ENCODE measurements at regions not wholly inside any gene's neighbourhood (a gene's known extent, or its start where the extent isn't known, plus 50 kb on each side); places are given as distances from the start of the nearest gene placed in this dataset.

DNA sequence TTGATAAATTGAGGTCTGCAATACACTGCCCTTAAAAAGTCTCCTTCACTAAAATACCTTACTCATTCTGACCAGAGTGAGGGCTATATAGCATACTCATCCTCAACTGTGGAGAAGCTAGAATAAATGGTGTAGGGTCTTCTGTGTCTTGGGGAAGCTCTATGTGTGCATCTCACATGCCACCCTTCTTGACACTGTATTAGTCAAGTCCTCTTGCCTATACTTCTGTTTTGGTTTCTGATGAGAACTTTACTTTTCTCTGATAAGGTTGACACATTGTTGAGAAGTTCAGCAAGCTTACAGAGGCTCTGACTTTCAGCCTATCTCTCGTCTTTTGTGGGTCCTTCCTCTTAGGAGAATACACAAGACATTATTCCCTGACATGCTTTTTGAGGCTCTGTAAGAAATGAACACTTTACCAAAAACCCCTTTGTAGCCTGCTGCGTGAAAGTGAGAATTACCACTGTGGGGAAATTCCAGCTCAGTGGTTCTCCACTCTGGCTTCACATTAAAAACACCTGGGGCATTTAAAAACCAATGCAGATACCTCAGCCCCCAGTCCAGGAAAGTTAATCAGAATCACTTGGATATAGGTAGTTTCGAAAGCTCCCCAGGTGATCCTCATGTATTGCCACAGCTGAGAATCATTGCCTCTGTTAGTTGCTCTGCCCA is 372.1 kb upstream of the HS3ST5 start:
- Histone ChIP-seq H3K9me3 (ENCODE audit: control insufficient read depth, low read length) (no peaks in the 10 kb centered on the region), H3K4me3 (ENCODE audit: low read length in 2 of 2) (no peak overlapping the region), H3K4me1 (ENCODE audit: control insufficient read depth in 1 of 2, insufficient read depth in 2 of 2, low read length in 2 of 2) (no peaks in the 10 kb centered on the region), H3K27me3 (ENCODE audit: control insufficient read depth in 1 of 2, insufficient read depth in 2 of 2, low read length in 1 of 2) (no peaks in the 10 kb centered on the region), H3K27ac (ENCODE audit: low read depth in 1 of 2, low read length in 2 of 2) (no peak overlapping the region), H3K36me3 (ENCODE audit: control insufficient read depth in 1 of 2, insufficient read depth in 2 of 2, low read length in 1 of 2) (no peaks in the 10 kb centered on the region)
- 68 to 71% methylated on average over 3 of the region's 3 CpGs for WGBS, 2 donors
- no peak for ATAC-seq (ENCODE audit: low FRiP score)
- intact Hi-C loops (cut with DNase I) = no loop called here
- no peak for DNase-seq

- DNase-seq (no peak), ATAC-seq (ENCODE audit: low FRiP score) (no peak)
- H3K36me3 ChIP-seq (ENCODE audit: control insufficient read depth in 1 of 2, insufficient read depth in 2 of 2, low read length in 1 of 2) = no peaks in the 10 kb centered on the region
- H3K27ac ChIP-seq (ENCODE audit: low read depth in 1 of 2, low read length in 2 of 2) = no peak overlapping the region
- H3K4me1 ChIP-seq (ENCODE audit: control insufficient read depth in 1 of 2, insufficient read depth in 2 of 2, low read length in 2 of 2) = no peaks in the 10 kb centered on the region
- no peaks in the 10 kb centered on the region for H3K9me3 ChIP-seq (ENCODE audit: control insufficient read depth, low read length)
- no peaks in the 10 kb centered on the region for H3K27me3 ChIP-seq (ENCODE audit: control insufficient read depth in 1 of 2, insufficient read depth in 2 of 2, low read length in 1 of 2)
- intact Hi-C loops (cut with DNase I) = no loop called here
- 71 to 72% methylated on average over 2 of the region's 2 CpGs for WGBS, 2 donors
- H3K4me3 ChIP-seq (ENCODE audit: low read length in 2 of 2) = no peak overlapping the region
Measured at GRCh38 chr6:114713690-114714089, 370.9 kb upstream of the HS3ST5 start.

DNA sequence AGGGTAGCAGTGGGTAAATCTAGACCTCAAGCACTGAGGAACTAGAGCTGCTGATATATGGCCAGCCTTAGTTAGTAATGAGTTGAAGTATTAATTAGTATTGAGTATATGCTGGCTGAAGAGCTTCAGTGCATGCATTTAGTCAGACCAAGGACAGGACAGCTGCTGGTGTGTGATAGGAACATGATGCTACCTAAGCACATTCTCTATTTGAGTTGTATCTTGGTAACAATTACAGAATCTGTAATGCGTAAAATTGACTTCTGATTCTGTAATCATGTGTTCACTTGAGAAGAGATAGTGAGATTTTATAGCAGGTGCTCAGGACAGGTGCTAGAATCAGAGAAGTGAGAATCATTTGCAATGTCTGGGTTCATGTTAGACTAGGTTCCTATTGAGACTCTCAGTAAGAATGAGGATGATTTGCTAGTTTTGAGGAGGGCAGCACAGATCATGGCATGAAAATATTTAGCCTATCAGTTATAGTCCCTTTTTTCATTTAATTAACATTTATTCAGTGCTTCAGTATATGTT is 369.4 kb upstream of the HS3ST5 start:
- no peaks in the 10 kb centered on the region for H3K4me1 ChIP-seq (ENCODE audit: control insufficient read depth in 1 of 2, insufficient read depth in 2 of 2, low read length in 2 of 2)
- H3K36me3 ChIP-seq (ENCODE audit: control insufficient read depth in 1 of 2, insufficient read depth in 2 of 2, low read length in 1 of 2) = no peaks in the 10 kb centered on the region
- intact Hi-C loops (cut with DNase I) = no loop called here
- no peak overlapping the region for H3K4me3 ChIP-seq (ENCODE audit: low read length in 2 of 2)
- DNase-seq (no peak), ATAC-seq (ENCODE audit: low FRiP score) (no peak)
- peaks cover 2% of the 10 kb centered on the region for H3K9me3 ChIP-seq (ENCODE audit: control insufficient read depth, low read length)
- no peaks in the 10 kb centered on the region for H3K27me3 ChIP-seq (ENCODE audit: control insufficient read depth in 1 of 2, insufficient read depth in 2 of 2, low read length in 1 of 2)
- WGBS, 2 donors = 98 to 100% methylated on average over 1 of the region's 1 CpG
- H3K27ac ChIP-seq (ENCODE audit: low read depth in 1 of 2, low read length in 2 of 2) = no peak overlapping the region

- Histone ChIP-seq H3K36me3 (ENCODE audit: control insufficient read depth in 1 of 2, insufficient read depth in 2 of 2, low read length in 1 of 2) (no peaks in the 10 kb centered on the region), H3K4me1 (ENCODE audit: control insufficient read depth in 1 of 2, insufficient read depth in 2 of 2, low read length in 2 of 2) (no peaks in the 10 kb centered on the region), H3K4me3 (ENCODE audit: low read length in 2 of 2) (no peak overlapping the region), H3K9me3 (ENCODE audit: control insufficient read depth, low read length) (peaks cover 2% of the 10 kb centered on the region), H3K27ac (ENCODE audit: low read depth in 1 of 2, low read length in 2 of 2) (no peak overlapping the region), H3K27me3 (ENCODE audit: control insufficient read depth in 1 of 2, insufficient read depth in 2 of 2, low read length in 1 of 2) (no peaks in the 10 kb centered on the region)
- WGBS, 2 donors = 14 to 16% methylated on average over 5 of the region's 5 CpGs
- ATAC-seq (ENCODE audit: low FRiP score) (no peak), DNase-seq (no peak)
- intact Hi-C loops (cut with DNase I) = no loop called here
Measured at GRCh38 chr6:114707081-114707620, 364.3 kb upstream of the HS3ST5 start.

GRCh38 chr6:114690625-114691024 is 347.8 kb upstream of the HS3ST5 start:
- Histone ChIP-seq H3K27ac (ENCODE audit: low read depth in 1 of 2, low read length in 2 of 2) (no peak overlapping the region), H3K4me1 (ENCODE audit: control insufficient read depth in 1 of 2, insufficient read depth in 2 of 2, low read length in 2 of 2) (no peaks in the 10 kb centered on the region), H3K4me3 (ENCODE audit: low read length in 2 of 2) (no peak overlapping the region), H3K36me3 (ENCODE audit: control insufficient read depth in 1 of 2, insufficient read depth in 2 of 2, low read length in 1 of 2) (no peaks in the 10 kb centered on the region), H3K27me3 (ENCODE audit: control insufficient read depth in 1 of 2, insufficient read depth in 2 of 2, low read length in 1 of 2) (no peaks in the 10 kb centered on the region), H3K9me3 (ENCODE audit: control insufficient read depth, low read length) (no peaks in the 10 kb centered on the region)
- DNase-seq = no peak
- WGBS, 2 donors = 87 to 91% methylated on average over 4 of the region's 4 CpGs
- no peak for ATAC-seq (ENCODE audit: low FRiP score)
- intact Hi-C loops (cut with DNase I) = no loop called here

DNA sequence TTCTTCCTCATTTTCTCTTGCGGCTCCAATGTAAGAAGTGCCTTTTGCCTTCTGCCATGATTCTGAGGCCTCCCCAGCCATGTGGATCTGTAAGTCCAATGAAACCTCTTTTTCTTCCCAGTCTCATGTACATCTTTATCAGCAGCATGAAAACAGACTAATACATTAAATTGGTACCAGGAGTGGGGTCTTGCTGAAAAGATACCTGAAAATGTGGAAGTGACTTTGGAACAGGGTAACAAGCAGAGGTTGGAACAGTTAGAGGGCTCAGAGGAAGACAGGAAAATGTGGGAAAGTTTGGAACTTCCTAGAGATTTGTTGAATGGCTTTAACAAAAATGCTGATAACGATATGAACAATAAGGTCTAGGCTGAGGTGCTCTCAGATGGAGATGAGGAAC is 316.7 kb upstream of the HS3ST5 start:
- no peaks in the 10 kb centered on the region for H3K36me3 ChIP-seq (ENCODE audit: control insufficient read depth in 1 of 2, insufficient read depth in 2 of 2, low read length in 1 of 2)
- no peaks in the 10 kb centered on the region for H3K4me1 ChIP-seq (ENCODE audit: control insufficient read depth in 1 of 2, insufficient read depth in 2 of 2, low read length in 2 of 2)
- no peak overlapping the region for H3K4me3 ChIP-seq (ENCODE audit: low read length in 2 of 2)
- H3K27ac ChIP-seq (ENCODE audit: low read depth in 1 of 2, low read length in 2 of 2) = no peak overlapping the region
- 92 to 98% methylated on average over 2 of the region's 2 CpGs for WGBS, 2 donors
- DNase-seq (no peak), ATAC-seq (ENCODE audit: low FRiP score) (no peak)
- H3K27me3 ChIP-seq (ENCODE audit: control insufficient read depth in 1 of 2, insufficient read depth in 2 of 2, low read length in 1 of 2) = no peaks in the 10 kb centered on the region
- intact Hi-C loops (cut with DNase I) = no loop called here
- peaks cover 3% of the 10 kb centered on the region for H3K9me3 ChIP-seq (ENCODE audit: control insufficient read depth, low read length)

- no peak overlapping the region for H3K4me3 ChIP-seq (ENCODE audit: low read length in 2 of 2)
- H3K36me3 ChIP-seq (ENCODE audit: control insufficient read depth in 1 of 2, insufficient read depth in 2 of 2, low read length in 1 of 2) = no peaks in the 10 kb centered on the region
- H3K27me3 ChIP-seq (ENCODE audit: control insufficient read depth in 1 of 2, insufficient read depth in 2 of 2, low read length in 1 of 2) = no peaks in the 10 kb centered on the region
- H3K9me3 ChIP-seq (ENCODE audit: control insufficient read depth, low read length) = no peaks in the 10 kb centered on the region
- intact Hi-C loops (cut with DNase I) = no loop called here
- H3K4me1 ChIP-seq (ENCODE audit: control insufficient read depth in 1 of 2, insufficient read depth in 2 of 2, low read length in 2 of 2) = no peaks in the 10 kb centered on the region
- H3K27ac ChIP-seq (ENCODE audit: low read depth in 1 of 2, low read length in 2 of 2) = no peak overlapping the region
- ATAC-seq (ENCODE audit: low FRiP score) = no peak
- no peak for DNase-seq
- 22 to 23% methylated on average over 2 of the region's 2 CpGs for WGBS, 2 donors
Measured at GRCh38 chr6:114651611-114652010, 308.8 kb upstream of the HS3ST5 start.

GRCh38 chr6:114650891-114651290 is 308.1 kb upstream of the HS3ST5 start:
- 79 to 84% methylated on average over 2 of the region's 2 CpGs for WGBS, 2 donors

DNA sequence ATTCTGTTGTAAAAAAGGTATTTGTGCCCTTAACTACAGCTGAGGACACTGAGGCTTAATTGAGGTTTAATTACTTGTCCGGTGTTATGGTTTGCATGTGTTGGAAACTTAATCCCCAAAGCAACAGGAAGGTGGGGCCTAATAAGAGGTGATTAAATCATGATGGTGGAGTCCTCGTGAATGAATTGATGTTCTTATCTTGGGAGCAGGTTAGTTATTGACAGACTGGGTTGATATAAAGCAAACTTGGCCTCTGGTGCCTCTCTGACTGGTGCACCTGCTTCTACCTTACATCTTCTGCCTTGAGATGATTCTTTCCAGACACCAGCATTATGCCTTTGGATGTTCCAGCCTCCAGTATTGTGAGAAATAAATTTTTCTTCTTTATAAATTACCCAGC is 306.5 kb upstream of the HS3ST5 start:
- no peaks in the 10 kb centered on the region for H3K9me3 ChIP-seq (ENCODE audit: control insufficient read depth, low read length)
- no peaks in the 10 kb centered on the region for H3K36me3 ChIP-seq (ENCODE audit: control insufficient read depth in 1 of 2, insufficient read depth in 2 of 2, low read length in 1 of 2)
- DNase-seq = no peak
- no peak overlapping the region for H3K4me3 ChIP-seq (ENCODE audit: low read length in 2 of 2)
- ATAC-seq (ENCODE audit: low FRiP score) = no peak
- H3K27me3 ChIP-seq (ENCODE audit: control insufficient read depth in 1 of 2, insufficient read depth in 2 of 2, low read length in 1 of 2) = no peaks in the 10 kb centered on the region
- H3K27ac ChIP-seq (ENCODE audit: low read depth in 1 of 2, low read length in 2 of 2) = no peak overlapping the region
- intact Hi-C loops (cut with DNase I) = no loop called here
- no peaks in the 10 kb centered on the region for H3K4me1 ChIP-seq (ENCODE audit: control insufficient read depth in 1 of 2, insufficient read depth in 2 of 2, low read length in 2 of 2)
- WGBS, 2 donors = 78 to 79% methylated on average over 2 of the region's 2 CpGs

More at GRCh38 chr6:114650891-114651290, 308.1 kb upstream of the HS3ST5 start:
- intact Hi-C loops (cut with DNase I) = no loop called here
- no peaks in the 10 kb centered on the region for H3K36me3 ChIP-seq (ENCODE audit: control insufficient read depth in 1 of 2, insufficient read depth in 2 of 2, low read length in 1 of 2)
- no peak overlapping the region for H3K4me3 ChIP-seq (ENCODE audit: low read length in 2 of 2)
- no peaks in the 10 kb centered on the region for H3K4me1 ChIP-seq (ENCODE audit: control insufficient read depth in 1 of 2, insufficient read depth in 2 of 2, low read length in 2 of 2)
- H3K27me3 ChIP-seq (ENCODE audit: control insufficient read depth in 1 of 2, insufficient read depth in 2 of 2, low read length in 1 of 2) = no peaks in the 10 kb centered on the region
- no peak for ATAC-seq (ENCODE audit: low FRiP score)
- DNase-seq = no peak
- H3K27ac ChIP-seq (ENCODE audit: low read depth in 1 of 2, low read length in 2 of 2) = no peak overlapping the region
- H3K9me3 ChIP-seq (ENCODE audit: control insufficient read depth, low read length) = no peaks in the 10 kb centered on the region
